B cell (primary cell): ENCODE measurements at regions not wholly inside any gene's neighbourhood (a gene's known extent, or its start where the extent isn't known, plus 50 kb on each side); places are given as distances from the start of the nearest gene placed in this dataset.

Source experiments
- ATAC-seq: fragments of 200-7000 bp; cut with Tn5 transposase; one replicate; pipeline ENCODE4 v1.10.0; 2021; ENCODE audit warnings: low read depth, mild to moderate bottlenecking, moderate number of reproducible peaks, moderate library complexity
- CTCF ChIA-PET: fragments of 350-600 bp; sonication (Branson Sonifier 250); formaldehyde crosslinking; loops from one replicate; lab custom pipeline; 2021; ENCODE audit warnings: antibody characterized with exemption, inconsistent platforms; lab: Charles Lee
- POLR2A ChIA-PET: fragments of 350-600 bp; sonication (Branson Sonifier 250); formaldehyde crosslinking; loops from one replicate; lab custom pipeline; 2021; ENCODE audit warnings: antibody characterized with exemption; lab: Charles Lee
- DNase-seq: peaks from one replicate; pipeline ENCODE4 v3.0.0; 2013
- H2AFZ ChIP-seq: 2 replicates; pipeline ENCODE4 v1.6.1; 2012; ENCODE audit warnings: mild to moderate bottlenecking, low read depth, low read length; ENCODE audit not compliant: insufficient read depth, poor library complexity, severe bottlenecking
- H3K27ac ChIP-seq, 2 donors: 1 replicate in 1 of 2; 2 replicates in 1 of 2; pipeline ENCODE4 v1.5.1; 2012 to 2013; ENCODE audit warnings: low read length in 2 of 2, mild to moderate bottlenecking in 2 of 2, moderate library complexity in 1 of 2
- H3K27me3 ChIP-seq, 4 experiments: fragments of 200-600 bp in 1 of 4; sonication (generic) in 1 of 4; replicated peaks in 1 of 4; 1 replicate in 2 of 4; 2 replicates in 2 of 4; pipeline versions ENCODE4 v1.6.1 to v1.7.0; 2013 to 2016; ENCODE audit warnings: low read length in 3 of 4, mild to moderate bottlenecking in 2 of 4, mixed read lengths in 1 of 4, moderate library complexity in 1 of 4; ENCODE audit not compliant: insufficient read depth in 4 of 4, control insufficient read depth in 3 of 4; ENCODE audit errors: control extremely low read depth in 1 of 4
- H3K36me3 ChIP-seq, 2 experiments: replicated peaks in 1 of 2; 1 replicate in 1 of 2; 2 replicates in 1 of 2; pipeline versions ENCODE4 v1.6.1 to v1.7.1; 2013; ENCODE audit warnings: low read length in 1 of 2; ENCODE audit not compliant: insufficient read depth in 2 of 2, control insufficient read depth in 1 of 2; ENCODE audit errors: control extremely low read depth in 1 of 2, extremely low read depth in 1 of 2
- H3K4me1 ChIP-seq, 2 donors: fragments of 200-600 bp in 1 of 2; sonication (generic) in 1 of 2; 1 replicate in 1 of 2; 2 replicates in 1 of 2; pipeline versions ENCODE4 v1.5.1 to v1.6.1; 2013 to 2017; ENCODE audit warnings: low read length in 2 of 2; ENCODE audit not compliant: control insufficient read depth in 2 of 2, insufficient read depth in 2 of 2
- H3K4me2 ChIP-seq: replicated peaks from 2 replicates; pipeline ENCODE3; 2012; ENCODE audit warnings: mild to moderate bottlenecking, low read depth, low read length; ENCODE audit not compliant: poor library complexity, severe bottlenecking
- H3K4me3 ChIP-seq, 5 experiments: fragments of 200-600 bp in 1 of 5; sonication (generic) in 1 of 5; 1 replicate in 3 of 5; 2 replicates in 2 of 5; pipeline versions ENCODE4 v1.5.1 to v1.7.0; 2011 to 2016; ENCODE audit warnings: low read length in 4 of 5, mild to moderate bottlenecking in 4 of 5, low read depth in 2 of 5, control low read depth in 1 of 5, moderate library complexity in 1 of 5; ENCODE audit not compliant: insufficient read depth in 1 of 5; ENCODE audit errors: control extremely low read depth in 1 of 5, extremely low read depth in 1 of 5
- H3K79me2 ChIP-seq: fragments of 200-600 bp; sonication (generic); one replicate; pipeline ENCODE4 v1.6.0; 2016; ENCODE audit warnings: low read length; ENCODE audit not compliant: control insufficient read depth, insufficient read depth
- H3K9ac ChIP-seq: fragments of 200-600 bp; sonication (generic); 2 replicates; pipeline ENCODE4 v1.6.1; 2017; ENCODE audit warnings: mild to moderate bottlenecking, low read length, moderate library complexity
- H3K9me3 ChIP-seq, 3 donors: one replicate each; pipeline versions ENCODE4 v1.6.1 to v1.7.1; 2013; ENCODE audit warnings: low read length in 2 of 3; ENCODE audit not compliant: control insufficient read depth in 2 of 3, insufficient read depth in 1 of 3; ENCODE audit errors: control extremely low read depth in 1 of 3
- H4K20me1 ChIP-seq: 2 replicates; pipeline ENCODE4 v1.6.0; 2012; ENCODE audit warnings: mild to moderate bottlenecking, low read length; ENCODE audit not compliant: insufficient read depth, control insufficient read depth, poor library complexity, severe bottlenecking
- H3K27ac Mint-ChIP-seq: one replicate; pipeline ENCODE4 v1.8.0; 2021; ENCODE audit warnings: mixed read lengths
- H3K27me3 Mint-ChIP-seq: one replicate; pipeline ENCODE4 v1.8.0; 2021; ENCODE audit warnings: mixed read lengths
- H3K4me1 Mint-ChIP-seq: one replicate; pipeline ENCODE4 v1.8.0; 2021; ENCODE audit warnings: mixed read lengths
- H3K4me3 Mint-ChIP-seq: one replicate; pipeline ENCODE4 v1.8.0; 2021; ENCODE audit warnings: mixed read lengths
- H3K9me3 Mint-ChIP-seq: one replicate; pipeline ENCODE4 v1.8.0; 2022; ENCODE audit warnings: mixed read lengths; ENCODE audit not compliant: insufficient read depth
- CTCF ChIP-seq: fragments of 200-600 bp; IDR thresholded peaks from one replicate; pipeline ENCODE4 v1.8.0; 2022; ENCODE audit warnings: antibody characterized with exemption, mild to moderate bottlenecking
- EZH2 ChIP-seq: IDR thresholded peaks from 2 replicates; pipeline ENCODE4 v1.6.1; 2012; ENCODE audit warnings: borderline replicate concordance, low read depth, mild to moderate bottlenecking, moderate library complexity, low read length; ENCODE audit not compliant: insufficient read depth, poor library complexity, severe bottlenecking
- WGBS: methylation state at CpG from one replicate; pipeline ENCODE4 v1.1.5; 2013; ENCODE audit warnings: missing lambda C conversion rate; ENCODE audit not compliant: insufficient coverage; 5-methylcytosine and 5-hydroxymethylcytosine counted together
- intact Hi-C: fragments of 100-400 bp; cut with micrococcal nuclease; formaldehyde crosslinking; loops from one replicate; pipeline ENCODE4 v1.10.0; 2022

GRCh38 chr5:159515909-159516415, 185.7 kb upstream of the IL12B start:
- 73% methylated on average over 3 of the region's 10 CpGs for WGBS
- TF ChIP-seq EZH2, result no peak
- peak; percentile 75 for TF ChIP-seq CTCF
- ATAC-seq, result peak; percentile 85
- Histone ChIP-seq H3K4me2 (no peak overlapping the region), H3K27ac (no peak overlapping the region), H3K4me3 (no peak overlapping the region), H3K4me1 (peaks cover 3 to 6% of the 10 kb centered on the region in 2 donors), H2AFZ (no peak overlapping the region), H4K20me1 (no peaks in the 10 kb centered on the region), H3K79me2 (no peaks in the 10 kb centered on the region), H3K36me3 (no peaks in the 10 kb centered on the region), H3K9me3 (no peaks in the 10 kb centered on the region), H3K27me3 (peaks cover 0 to 3% (median 0%) of the 10 kb centered on the region in 4 experiments), H3K9ac (no peak overlapping the region)
- H3K4me3 Mint-ChIP-seq, result no peak overlapping the region
- intact Hi-C loops, result loop anchor here (5.0 kb wide), 2 partner anchors 401 to 471 kb away; partner anchors contain the start of gene ADRA1B
- no peak overlapping the region for H3K27ac Mint-ChIP-seq
- POLR2A ChIA-PET, result no interaction called here
- H3K9me3 Mint-ChIP-seq, result no peaks in the 10 kb centered on the region
- peak; percentile 62 for DNase-seq
- CTCF ChIA-PET, result interaction anchor here (0.6 to 4.2 kb wide), 10 partner anchors 11 to 471 kb away, joined by 3 to 21 read pairs (median 3); no protein-coding TSS in a partner anchor
- H3K4me1 Mint-ChIP-seq, result peaks cover 6% of the 10 kb centered on the region
- no peaks in the 10 kb centered on the region for H3K27me3 Mint-ChIP-seq

- H3K9me3 ChIP-seq, result no peaks in the 10 kb centered on the region
- intact Hi-C loops, result loop anchor here (5.0 kb wide), 2 partner anchors 399 to 469 kb away; partner anchors contain the start of gene ADRA1B
- CTCF ChIA-PET, result interaction anchor here (1.0 to 4.2 kb wide), 2 partner anchors 9 to 13 kb away, joined by 5 to 21 read pairs; no protein-coding TSS in a partner anchor
- H3K27ac ChIP-seq, result no peak overlapping the region
- no peak overlapping the region for H2AFZ ChIP-seq
- WGBS, result 97% methylated on average over 3 of the region's 3 CpGs
- no peak overlapping the region for H3K9ac ChIP-seq
- no peak overlapping the region for H3K4me3 ChIP-seq
- no peaks in the 10 kb centered on the region for H3K79me2 ChIP-seq
- no peak for ATAC-seq
- H3K4me3 Mint-ChIP-seq, result no peak overlapping the region
- H3K36me3 ChIP-seq, result no peaks in the 10 kb centered on the region
- H4K20me1 ChIP-seq, result no peaks in the 10 kb centered on the region
- H3K27me3 ChIP-seq, result no peaks in the 10 kb centered on the region
- peaks cover 3 to 6% of the 10 kb centered on the region in 2 donors for H3K4me1 ChIP-seq
- no peaks in the 10 kb centered on the region for H3K9me3 Mint-ChIP-seq
- POLR2A ChIA-PET, result no interaction called here
- no peak for DNase-seq
- peaks cover 6% of the 10 kb centered on the region for H3K4me1 Mint-ChIP-seq
- no peak overlapping the region for H3K4me2 ChIP-seq
- no peak overlapping the region for H3K27ac Mint-ChIP-seq
- TF ChIP-seq CTCF (no peak), EZH2 (no peak)
- H3K27me3 Mint-ChIP-seq, result no peaks in the 10 kb centered on the region
These were observed 188.1 kb upstream of the IL12B start for GRCh38 chr5:159518371-159518770.
